Ramos (cell line): ENCODE measurements at regions not wholly inside any gene's neighbourhood (a gene's known extent, or its start where the extent isn't known, plus 50 kb on each side); places are given as distances from the start of the nearest gene placed in this dataset.

Experiments
- in situ Hi-C: fragments of 300-500 bp; cut with MboI; formaldehyde crosslinking; loops from one replicate; pipeline ENCODE4 v1.14.3; 2022; ENCODE audit warnings: low sequenced_read_pairs; ENCODE audit not compliant: unreplicated experiment

- in situ Hi-C loops = no loop called here
These were observed 391.8 kb upstream of the SULF2 start for GRCh38 chr20:48177058-48177457.

GRCh38 chr20:48176139-48176538 is 390.9 kb upstream of the SULF2 start:
- in situ Hi-C loops = no loop called here

GRCh38 chr20:48175261-48175660 is 390.0 kb upstream of the SULF2 start:
- in situ Hi-C loops = no loop called here

- in situ Hi-C loops = no loop called here
These were observed 387.0 kb upstream of the SULF2 start for GRCh38 chr20:48172357-48172702.

- in situ Hi-C loops = no loop called here
These were observed 386.5 kb upstream of the SULF2 start for GRCh38 chr20:48171626-48172356.

- in situ Hi-C loops = no loop called here
These were observed 385.8 kb upstream of the SULF2 start for GRCh38 chr20:48171071-48171470.

- in situ Hi-C loops = no loop called here
These were observed 385.3 kb upstream of the SULF2 start for GRCh38 chr20:48170625-48171024.

GRCh38 chr20:48169650-48170225 is 384.5 kb upstream of the SULF2 start:
- in situ Hi-C loops = no loop called here

GRCh38 chr20:48166082-48166835 is 381.0 kb upstream of the SULF2 start:
- in situ Hi-C loops = no loop called here

- in situ Hi-C loops = no loop called here
These were observed 380.1 kb upstream of the SULF2 start for GRCh38 chr20:48165401-48165685.

- in situ Hi-C loops = no loop called here
These were observed 379.5 kb upstream of the SULF2 start for GRCh38 chr20:48164566-48165400.

GRCh38 chr20:48164034-48164433 is 378.8 kb upstream of the SULF2 start:
- in situ Hi-C loops = no loop called here

- in situ Hi-C loops = no loop called here
These were observed 378.2 kb upstream of the SULF2 start for GRCh38 chr20:48163505-48163904.

GRCh38 chr20:48162621-48163020 is 377.3 kb upstream of the SULF2 start:
- in situ Hi-C loops = no loop called here

- in situ Hi-C loops = no loop called here
These were observed 374.1 kb upstream of the SULF2 start for GRCh38 chr20:48159145-48160008.

GRCh38 chr20:48158014-48158413 is 372.7 kb upstream of the SULF2 start:
- in situ Hi-C loops = no loop called here

- in situ Hi-C loops = no loop called here
These were observed 371.8 kb upstream of the SULF2 start for GRCh38 chr20:48156951-48157700.

GRCh38 chr20:48156521-48156920 is 371.2 kb upstream of the SULF2 start:
- in situ Hi-C loops = no loop called here

- in situ Hi-C loops = no loop called here
These were observed 370.0 kb upstream of the SULF2 start for GRCh38 chr20:48155268-48155667.
